NCI-H1694 treated with DMSO at 0.1 percent for 48 hours (cell line): ENCODE measurements at regions not wholly inside any gene's neighbourhood (a gene's known extent, or its start where the extent isn't known, plus 50 kb on each side); places are given as distances from the start of the nearest gene placed in this dataset.

Experiments
- DNase-seq: peaks from one replicate; lab custom pipeline; 2025; lab: John Stamatoyannopoulos, UW

DNA sequence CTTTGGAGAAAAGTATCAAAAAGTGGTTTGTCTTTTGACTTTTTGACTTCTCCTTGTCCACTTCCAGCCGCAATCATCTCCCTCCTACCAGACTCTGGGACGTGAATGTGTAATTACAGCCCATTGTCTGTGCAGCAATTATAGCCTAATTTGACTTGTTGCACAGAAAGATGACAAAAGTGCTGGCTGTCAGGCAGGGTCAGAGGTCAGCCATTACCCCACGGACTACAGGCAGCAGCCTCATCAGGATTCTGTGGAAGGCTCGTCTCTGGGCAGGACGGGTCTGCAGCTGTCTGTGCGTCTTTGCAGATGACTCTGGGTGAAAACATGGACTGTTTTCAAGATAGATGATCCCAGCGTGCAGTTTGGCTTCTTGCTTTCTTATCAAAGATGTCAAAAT, 102.2 kb upstream of the EDNRB start:
- DNase-seq = no peak

DNA sequence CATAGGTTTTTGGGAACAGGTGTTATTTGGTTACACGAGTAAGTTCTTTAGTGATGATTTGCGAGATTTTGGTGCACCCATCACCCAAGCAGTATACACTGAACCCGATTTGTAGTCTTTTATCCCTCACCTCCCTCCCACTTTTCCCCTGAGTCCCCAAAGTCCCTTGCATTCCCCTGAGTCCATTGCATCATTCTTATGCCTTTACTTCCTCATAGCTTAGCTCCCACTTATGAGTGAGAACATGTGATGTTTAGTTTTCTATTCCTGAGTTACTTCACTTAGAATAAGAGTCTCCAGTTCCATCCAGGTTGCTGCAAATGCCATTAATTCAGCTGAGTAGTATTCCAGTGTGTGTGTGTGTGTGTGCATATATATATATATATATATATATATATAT, 97.2 kb upstream of the EDNRB start:
- no peak for DNase-seq

DNA sequence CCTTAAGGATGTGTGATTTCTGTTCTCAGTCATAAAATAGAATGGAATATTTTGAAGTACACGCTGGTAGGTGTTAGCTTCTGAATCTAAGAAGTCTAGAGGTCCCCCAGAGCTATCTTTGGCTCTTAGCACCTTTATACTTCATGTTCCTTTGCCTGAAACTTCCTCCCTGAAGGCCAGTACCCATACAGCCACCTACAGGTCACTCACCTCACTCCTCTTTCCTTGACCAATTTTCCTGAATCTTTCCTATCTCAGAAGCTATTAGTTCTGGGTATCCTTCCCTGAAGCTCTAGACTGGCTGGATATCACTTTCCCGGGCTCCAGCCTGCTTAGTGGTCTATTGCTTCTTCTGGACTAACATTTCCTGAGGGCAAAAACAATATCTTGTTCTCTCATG, 93.4 kb upstream of the EDNRB start:
- DNase-seq = no peak

DNA sequence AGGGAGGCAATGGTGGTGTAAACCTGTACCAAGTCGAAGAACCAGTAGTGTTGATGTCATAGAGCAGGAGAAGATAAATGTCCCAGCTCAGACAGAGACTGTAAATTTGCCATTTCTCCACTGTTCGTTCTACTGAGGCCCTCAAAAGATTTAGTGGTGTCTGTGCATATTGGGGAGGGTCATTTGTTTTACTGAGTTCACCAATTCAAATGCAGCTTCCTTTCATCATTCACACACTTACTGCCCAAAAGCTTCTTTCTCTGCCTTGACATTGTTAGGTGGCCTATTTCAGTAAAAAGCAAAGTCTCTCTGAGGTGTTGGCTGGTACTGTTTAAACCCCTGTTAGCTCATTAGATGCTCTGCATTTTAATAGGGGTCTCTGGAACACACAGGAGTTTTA, 86.2 kb upstream of the EDNRB start:
- DNase-seq = no peak

DNA sequence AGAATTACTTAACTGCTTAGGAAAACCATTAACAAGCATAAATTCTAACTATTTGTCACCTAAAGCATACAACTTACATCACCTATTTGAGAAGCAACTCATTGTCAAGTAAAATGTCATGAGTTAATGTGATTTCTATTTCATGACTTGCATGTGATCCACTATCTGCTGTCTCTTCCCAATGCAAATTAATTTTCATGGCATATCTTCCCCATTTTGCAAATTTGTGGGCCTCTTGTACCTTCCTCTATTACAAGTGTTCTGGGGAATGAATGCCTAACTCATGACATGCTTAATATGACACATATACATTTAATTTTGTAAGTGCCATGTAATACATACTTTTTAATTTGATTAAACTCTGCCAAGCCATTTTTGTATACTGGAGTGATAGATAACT, 81.1 kb upstream of the EDNRB start:
- no peak for DNase-seq

DNA sequence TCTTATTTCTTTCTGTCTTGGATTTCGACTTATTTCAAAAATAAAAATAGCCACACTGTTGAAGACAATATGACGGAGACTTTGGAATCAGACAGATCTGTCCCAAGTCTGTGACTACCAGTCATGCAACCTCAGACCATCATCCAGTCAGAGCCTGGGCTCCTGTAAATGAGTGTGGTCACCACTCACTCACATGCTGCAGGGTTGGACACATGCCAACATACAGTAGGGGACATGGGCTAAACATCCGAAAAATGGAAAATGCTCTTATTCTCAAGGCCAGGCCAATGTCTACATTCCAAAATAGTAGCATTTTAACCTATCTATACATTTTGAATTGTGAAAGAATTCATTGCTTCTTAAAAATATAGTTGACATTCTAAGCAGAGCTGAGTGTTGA, 75.5 kb upstream of the EDNRB start:
- DNase-seq = no peak

DNA sequence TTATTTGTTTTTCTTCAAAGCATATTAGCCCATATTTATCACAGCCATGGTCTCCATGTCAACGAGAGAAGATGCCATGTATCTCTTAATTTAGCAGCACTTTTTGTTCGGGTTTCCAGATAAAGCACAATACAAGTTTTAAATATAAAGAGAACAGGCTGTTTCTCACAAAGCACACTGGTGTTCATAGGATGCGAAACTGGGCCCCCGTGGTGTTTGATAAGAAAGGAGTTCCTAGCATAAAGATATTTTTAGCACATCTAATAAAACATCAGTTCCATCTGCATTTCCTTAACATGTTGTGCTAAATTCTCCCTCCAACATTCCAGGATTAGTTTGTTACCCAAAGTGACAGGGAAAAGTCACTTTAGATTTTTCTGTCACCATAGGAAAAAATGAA, 72.4 kb upstream of the EDNRB start:
- DNase-seq = no peak

DNA sequence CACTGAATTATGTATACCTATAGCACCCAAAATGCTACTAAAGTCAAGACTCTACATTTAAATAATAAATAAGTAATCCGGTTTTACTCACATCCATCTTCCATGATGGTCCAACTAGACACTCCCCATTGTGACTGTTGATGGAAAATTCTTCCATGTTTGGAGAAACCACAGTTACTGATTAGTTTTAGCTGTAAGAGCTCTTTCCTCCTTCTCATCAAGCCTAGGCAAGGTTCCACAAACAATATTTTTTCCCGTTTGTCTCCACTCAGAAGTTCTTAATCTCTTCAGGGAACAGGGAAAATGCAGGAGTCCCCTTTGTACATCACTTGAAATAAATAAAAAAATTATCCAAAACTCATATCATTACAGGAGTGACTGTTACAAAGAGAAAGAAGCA, 70.7 kb upstream of the EDNRB start:
- DNase-seq = no peak

DNA sequence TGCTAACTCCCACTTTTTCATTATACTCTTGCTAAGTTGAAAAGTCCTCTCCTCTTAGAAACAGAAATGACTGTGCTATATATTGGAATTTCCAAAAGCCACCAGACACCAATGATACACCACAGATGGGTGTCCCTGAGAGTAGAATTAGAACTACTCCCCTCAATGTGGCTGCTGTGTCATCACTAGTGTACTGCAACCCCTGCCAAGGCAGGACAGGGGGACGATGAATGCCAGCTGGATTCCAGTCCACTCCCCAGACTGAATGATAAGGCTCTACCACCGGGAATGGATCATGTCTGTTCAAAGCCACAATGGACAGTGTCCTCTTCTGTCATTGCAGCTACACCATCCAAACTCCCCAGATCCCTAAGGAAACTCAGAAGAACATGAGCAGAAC, 69.7 kb upstream of the EDNRB start:
- DNase-seq = no peak

DNA sequence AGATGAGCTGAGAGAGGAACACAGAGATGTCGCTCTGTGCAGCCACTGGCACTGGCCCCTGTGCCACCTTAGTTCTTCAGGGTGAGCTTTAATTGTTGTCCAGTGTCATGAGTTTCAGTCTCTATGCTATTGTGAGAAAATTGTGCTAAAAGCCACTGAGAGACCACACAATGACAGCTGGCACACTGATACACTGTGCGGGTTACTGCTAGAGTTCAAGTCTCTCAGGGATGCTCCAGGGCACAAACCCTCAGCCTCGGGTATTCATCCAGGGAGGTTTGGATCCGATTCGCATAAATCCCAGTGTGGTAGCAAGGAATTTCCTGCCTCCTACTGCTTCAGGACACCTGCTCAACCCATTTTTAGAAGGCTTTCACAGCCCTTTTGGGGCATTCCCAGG, 68.1 kb upstream of the EDNRB start:
- DNase-seq = no peak

DNA sequence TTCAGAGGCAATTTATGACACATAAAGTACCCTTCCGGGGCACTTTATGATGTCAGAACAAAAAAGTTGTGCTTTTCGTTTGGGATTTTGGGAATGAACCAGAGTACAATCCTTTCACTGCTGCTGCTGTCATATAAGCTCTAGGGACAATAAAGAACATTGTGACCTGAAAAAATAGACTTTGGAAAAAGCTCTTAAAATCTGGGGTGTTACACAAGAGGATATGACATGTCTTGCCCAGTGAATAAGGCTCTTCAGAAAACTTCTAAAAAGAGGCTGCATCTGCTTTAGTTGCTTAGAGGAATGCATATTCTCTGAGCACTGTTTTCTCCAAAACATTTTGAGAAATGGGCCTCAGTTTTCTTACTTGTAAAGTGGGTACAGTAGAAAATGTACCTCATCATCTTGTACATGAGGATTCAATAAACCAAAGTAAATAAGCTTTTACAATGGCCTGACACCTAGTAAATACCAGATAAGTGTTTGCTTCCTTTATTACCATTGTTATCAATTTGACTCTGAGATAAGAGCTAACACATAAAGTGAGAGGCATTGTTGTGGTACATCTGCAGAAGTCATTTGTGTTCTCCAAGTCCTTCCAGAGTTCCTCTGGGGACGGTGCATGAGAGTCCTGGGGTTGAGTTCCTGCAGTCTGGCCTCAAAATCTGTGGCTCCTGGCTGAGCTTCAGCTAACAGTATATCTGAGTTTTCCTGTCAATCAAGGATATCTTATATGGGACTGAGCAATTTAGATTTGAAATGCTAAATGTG, 67.4 kb upstream of the EDNRB start:
- no peak for DNase-seq

DNA sequence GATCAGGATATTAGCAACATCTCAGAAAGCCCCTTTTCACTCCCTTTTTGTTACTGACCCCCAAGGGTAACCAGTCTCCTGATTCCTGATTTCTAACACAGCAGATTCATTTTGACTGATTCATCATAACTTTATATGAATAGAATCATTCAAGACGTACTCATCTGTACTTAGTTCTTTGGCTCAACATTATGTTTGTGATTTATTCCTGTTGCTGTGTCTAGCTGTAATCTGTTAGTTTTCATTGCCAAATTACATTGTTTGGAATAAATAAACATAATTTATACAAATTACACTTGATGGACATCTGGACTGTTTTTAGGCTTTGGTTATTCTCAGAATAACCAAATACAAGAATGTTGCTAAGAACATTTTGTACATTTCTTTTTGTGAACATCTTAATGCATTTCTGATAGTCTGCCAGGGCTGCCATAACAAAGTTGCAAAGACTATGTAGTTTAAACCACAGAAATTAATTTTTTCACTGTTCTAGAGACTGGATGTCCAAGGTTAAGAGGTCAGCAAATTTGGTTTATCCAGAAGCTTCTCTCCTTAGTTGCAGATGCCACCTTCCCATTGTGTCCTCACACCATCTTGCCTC, 62.8 kb upstream of the EDNRB start:
- no peak for DNase-seq

DNA sequence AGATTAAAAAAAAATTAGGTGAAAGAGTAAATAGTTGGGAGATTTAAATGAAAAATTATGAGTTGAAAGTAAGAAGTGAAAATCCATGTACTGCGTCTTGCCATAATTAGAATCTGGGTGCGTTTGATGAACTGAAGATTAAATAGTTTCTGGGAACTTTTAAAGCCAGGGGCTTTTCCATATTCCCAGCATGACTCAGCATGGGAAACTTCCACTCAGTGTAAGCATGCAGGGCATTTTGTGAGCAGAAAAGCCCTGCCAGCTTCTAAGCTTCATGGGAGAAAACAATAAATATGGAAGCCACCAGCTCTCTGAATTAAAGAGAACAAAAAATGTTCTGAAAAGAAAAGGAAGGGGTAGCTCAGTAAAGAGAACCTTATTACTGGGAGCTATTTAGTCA, 62.0 kb upstream of the EDNRB start:
- DNase-seq = no peak

DNA sequence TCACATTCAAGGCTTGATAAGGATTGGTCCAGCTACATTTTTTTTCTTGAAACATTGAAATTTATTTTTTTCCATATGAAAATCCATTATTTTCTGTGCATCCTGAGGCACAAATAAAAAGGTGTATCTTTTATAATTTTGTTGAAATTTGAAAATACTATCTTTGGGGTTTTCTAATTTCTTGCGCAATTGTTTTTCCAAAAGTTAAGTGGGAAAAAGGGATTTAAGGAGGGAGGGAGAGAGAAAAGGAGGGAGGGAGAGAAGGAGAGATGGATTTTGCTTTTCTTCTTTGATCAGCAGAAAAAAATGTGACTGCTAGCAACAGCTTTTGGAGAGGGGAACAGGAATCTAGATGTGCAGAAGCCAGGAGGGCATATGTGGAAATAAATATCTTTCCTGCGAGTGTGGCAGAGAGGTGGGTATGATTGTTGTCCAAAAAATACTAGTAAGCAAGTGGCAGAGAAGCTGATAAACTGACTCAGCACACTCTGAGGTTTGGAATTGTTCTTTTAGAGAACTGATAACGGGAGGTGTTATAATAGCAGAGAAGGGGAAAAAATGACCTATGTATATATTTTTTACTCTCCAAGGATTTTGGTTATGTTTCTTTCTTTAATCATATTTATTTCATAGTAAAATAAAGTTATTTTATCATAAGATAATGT, 61.2 kb upstream of the EDNRB start:
- no peak for DNase-seq

DNA sequence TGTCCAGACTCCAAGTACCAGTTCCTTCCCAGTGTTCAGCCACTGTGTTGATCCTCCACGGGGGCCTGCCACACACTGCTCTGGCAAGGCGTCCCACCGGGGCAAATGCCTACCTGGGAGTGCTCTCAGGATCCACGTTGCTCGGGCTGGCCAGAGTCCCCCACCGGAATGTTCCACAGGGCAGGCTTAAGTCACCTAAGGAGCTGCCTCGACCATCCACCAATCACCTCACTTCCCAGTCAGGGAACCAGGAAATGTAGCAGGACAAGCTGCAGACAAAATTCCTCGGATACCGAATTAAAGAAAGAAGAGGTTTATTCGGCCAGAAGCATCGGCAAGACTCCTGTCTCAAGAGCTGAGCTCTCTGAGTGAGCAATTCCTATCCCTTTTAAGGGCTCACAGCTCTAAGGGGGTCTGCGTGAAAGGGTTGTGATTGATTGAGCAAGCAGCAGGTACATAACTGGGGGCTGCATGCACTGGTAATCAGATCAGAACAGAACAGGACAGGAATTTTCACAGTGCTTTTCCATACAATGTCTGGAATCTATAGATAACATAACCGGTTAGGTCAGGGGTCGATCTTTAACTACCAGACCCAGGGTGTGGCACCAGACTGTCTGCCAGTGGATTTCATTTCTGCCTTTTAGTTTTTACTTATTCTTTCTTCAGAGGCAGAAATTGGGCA, 56.9 kb upstream of the EDNRB start:
- no peak for DNase-seq

DNA sequence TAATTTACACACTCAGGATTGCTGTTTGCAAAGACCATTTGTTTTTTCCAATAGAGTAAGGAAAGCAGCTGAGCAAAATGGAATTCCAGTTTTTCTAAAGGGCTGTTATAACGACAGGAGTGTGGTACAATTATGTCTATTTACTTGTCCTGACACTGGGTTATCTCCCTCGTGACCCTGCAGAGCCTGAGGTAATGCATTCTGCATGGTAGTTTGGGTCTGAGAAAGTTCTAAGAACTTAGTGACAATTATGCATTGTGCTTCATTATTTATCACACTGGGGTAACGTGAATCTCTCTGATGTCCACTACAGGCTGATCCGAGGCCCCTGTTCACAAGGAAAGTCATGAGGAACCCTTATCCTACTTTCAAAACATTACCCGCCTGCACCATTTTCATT, 50.7 kb upstream of the EDNRB start:
- DNase-seq = no peak
